ENCODE measurements at regions not wholly inside any gene's neighbourhood (a gene's known extent, or its start where the extent isn't known, plus 50 kb on each side); places are given as distances from the start of the nearest gene placed in this dataset.
"Not testable (repeated sequence)": the region's sequence is repeated elsewhere in the genome, so short reads cannot be mapped to it uniquely, and the experiment has no call there.

DNA sequence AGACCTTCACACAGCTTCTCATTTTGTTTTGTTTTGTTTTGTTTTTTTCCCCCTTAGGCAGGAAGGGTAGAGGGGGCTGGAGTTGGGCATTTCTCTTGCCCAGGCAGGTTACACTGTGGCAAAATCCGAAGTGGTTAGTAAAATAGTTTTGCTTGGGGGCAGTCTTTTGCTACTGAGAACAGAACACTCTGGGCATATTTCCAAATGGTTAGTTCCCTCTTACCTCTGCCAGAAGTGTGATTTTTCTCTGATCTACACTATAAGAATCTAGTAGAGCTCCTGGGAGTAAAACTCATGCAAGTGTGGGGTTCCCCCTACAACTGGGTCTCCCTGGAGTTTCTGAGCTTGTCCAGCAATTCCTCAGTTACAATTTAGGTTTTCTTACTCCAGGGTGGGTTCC lies 61.7 kb downstream of the NPS start:
- no peak for DNase-seq

DNA sequence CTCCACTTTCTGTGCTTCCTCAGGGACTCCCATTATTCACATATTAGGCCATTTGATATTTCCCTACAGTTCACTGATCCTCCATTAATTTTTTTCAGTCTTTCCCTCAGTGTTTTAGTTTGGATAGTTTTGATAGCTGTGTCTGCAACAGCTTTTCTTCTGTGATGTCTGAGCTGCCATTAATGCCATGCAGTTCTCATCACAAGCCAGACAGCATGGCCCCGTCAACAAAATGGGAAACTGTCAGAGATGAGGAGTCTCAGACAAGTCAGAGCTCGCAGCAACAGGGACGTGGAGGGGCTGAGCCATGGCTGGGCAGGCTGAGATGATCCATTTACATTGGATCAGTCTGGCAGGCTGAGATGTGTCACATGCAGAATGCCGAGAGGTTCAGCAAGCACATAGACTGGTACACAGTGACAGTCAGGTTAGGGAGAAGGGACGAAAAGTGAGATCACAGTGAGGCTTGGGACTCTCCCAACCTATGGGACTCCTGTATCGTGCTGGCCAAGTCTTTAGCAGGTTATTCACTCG lies 65.4 kb downstream of the NPS start:
- DNase-seq, result no peak

DNA sequence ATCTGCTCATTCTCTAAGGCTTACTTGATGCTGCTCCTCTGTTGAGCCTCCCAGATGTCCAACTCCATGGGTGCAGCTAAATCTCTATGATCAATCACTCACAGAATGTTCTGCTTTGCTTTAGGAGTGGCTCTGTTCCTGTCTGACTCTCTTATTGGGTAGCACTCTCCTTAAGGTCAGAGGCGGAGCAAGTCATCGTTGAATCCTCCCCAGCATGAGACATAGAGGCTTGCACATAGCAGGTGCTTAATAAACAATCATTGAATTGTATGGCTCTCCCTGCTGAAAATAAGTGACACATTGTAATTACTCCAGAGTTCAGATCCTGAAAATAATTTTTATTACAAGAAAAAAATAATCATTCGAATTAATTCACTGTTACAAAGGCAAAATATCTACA lies 69.7 kb downstream of the NPS start:
- DNase-seq, result no peak

GRCh38 chr10:127619546-127620325 lies 70.6 kb downstream of the NPS start:
- DNase-seq, result no peak

- no peak for DNase-seq
Observed at GRCh38 chr10:127635882-127636281, 86.8 kb downstream of the NPS start.

- DNase-seq, result no peak
Observed at GRCh38 chr10:127648885-127649284, 88.1 kb upstream of the FOXI2 start.

GRCh38 chr10:127649642-127650041 lies 87.3 kb upstream of the FOXI2 start:
- DNase-seq, result peak; percentile 11

- no peak for DNase-seq
Observed at GRCh38 chr10:127657056-127657455, 79.9 kb upstream of the FOXI2 start.

DNA sequence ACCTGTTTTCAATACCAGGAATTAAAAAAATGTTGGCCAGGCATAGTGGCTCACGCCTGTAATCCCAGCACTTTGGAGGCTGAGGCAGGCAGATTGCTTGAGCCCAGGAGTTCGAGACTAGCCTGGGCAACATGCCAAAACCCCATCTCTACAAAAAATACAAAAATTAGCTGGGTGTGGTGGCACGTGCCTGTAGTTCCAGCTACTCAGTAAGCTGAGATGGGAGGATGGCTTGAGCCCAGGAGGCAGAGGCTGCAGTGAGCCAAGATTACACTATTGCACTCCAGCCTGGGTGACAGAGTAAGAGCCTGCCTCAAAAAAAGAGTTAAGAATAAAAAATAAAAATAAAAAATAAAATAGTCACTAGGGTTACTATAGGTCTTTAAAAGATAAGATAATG lies 60.6 kb upstream of the FOXI2 start:
- not testable (repeated sequence) for DNase-seq

DNA sequence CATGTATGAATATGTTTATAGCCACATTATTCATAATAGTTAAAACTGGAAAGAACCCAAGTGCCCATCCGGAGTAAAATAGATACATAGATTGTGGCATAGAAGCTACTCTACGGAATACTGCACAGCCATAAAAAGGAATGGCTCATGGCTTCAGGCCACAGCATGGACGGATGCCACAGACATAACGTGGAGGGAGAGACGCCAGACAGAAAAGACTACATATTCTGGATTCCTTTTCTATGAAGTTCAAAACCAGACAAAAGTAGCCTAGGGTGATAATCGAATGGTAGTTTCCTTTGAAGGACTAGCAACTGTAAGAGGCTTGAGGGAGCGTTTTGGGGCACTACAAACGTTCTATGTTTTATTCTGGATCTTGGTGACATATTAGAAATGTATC lies 58.9 kb upstream of the FOXI2 start:
- no peak for DNase-seq

DNA sequence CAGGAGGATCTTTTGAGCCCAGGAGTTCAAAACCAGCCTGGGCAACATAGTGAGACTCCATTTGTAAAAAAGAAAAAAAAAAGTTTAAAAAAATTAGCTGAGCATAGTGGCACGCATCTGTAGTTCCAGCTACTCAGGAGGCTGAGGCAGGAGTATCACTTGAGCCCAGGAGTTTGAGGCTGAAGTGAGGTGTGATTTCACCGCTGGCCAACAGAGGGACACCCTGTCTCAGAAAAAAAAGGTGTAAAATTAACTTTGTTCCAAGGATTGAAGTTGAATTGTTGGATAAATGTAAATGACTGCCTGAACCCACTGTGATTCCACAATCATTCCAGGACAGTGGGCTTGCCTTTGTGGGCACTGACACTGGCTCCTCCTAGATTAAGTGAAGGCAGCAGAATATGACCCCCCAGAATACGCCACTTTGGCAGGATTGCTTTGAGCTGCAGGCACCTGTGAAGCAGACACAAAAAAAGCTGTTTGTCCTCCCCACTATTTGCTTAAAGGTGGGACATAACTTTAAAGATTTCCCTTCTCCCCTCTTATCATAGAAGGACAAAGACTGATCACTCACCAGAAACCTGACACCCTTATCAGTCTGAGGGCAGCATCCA lies 57.2 kb upstream of the FOXI2 start:
- no peak for DNase-seq

All from activated CD4-positive, alpha-beta T cell treated with anti-CD3 and anti-CD28 coated beads for 48 hours (primary cell).